GM23338 (cell line): ENCODE measurements at regions not wholly inside any gene's neighbourhood (a gene's known extent, or its start where the extent isn't known, plus 50 kb on each side); places are given as distances from the start of the nearest gene placed in this dataset.

Experiments
- ATAC-seq: fragments of 200-7000 bp; cut with Tn5 transposase; 3 replicates; pipeline ENCODE4 v1.9.1; 2020
- DNase-seq: peaks from one replicate; pipeline ENCODE4 v3.0.0-alpha.2; 2015; ENCODE audit warnings: low spot score
- H2AFZ ChIP-seq: fragments of 200-600 bp; sonication (generic); 2 replicates; pipeline ENCODE4 v1.8.0; 2016; ENCODE audit warnings: antibody characterized with exemption, mild to moderate bottlenecking, moderate library complexity
- H3F3A ChIP-seq: fragments of 200-600 bp; sonication (generic); replicated peaks from 2 replicates; pipeline ENCODE4 v1.8.0; 2017; ENCODE audit warnings: antibody characterized with exemption, mixed run types, low read depth
- H3K27ac ChIP-seq: fragments of 200-600 bp; sonication (generic); 2 replicates; pipeline ENCODE4 v1.6.1; 2016; ENCODE audit warnings: low read depth
- H3K27me3 ChIP-seq: fragments of 200-600 bp; sonication (generic); 2 replicates; pipeline ENCODE4 v1.8.0; 2016; ENCODE audit warnings: mild to moderate bottlenecking, mixed run types, moderate library complexity; ENCODE audit not compliant: insufficient read depth
- H3K36me3 ChIP-seq: fragments of 200-600 bp; sonication (generic); 2 replicates; pipeline ENCODE4 v1.8.0; 2016; ENCODE audit warnings: mild to moderate bottlenecking; ENCODE audit not compliant: insufficient read depth
- H3K4me1 ChIP-seq: fragments of 200-600 bp; sonication (generic); 2 replicates; pipeline ENCODE4 v1.8.0; 2016; ENCODE audit warnings: mild to moderate bottlenecking, moderate library complexity; ENCODE audit not compliant: insufficient read depth
- H3K4me2 ChIP-seq: fragments of 200-600 bp; sonication (generic); 2 replicates; pipeline ENCODE4 v1.7.1; 2017; ENCODE audit warnings: mixed run types
- H3K4me3 ChIP-seq: fragments of 200-600 bp; sonication (generic); 2 replicates; pipeline ENCODE4 v1.6.1; 2016; ENCODE audit warnings: mixed run types
- H3K79me2 ChIP-seq: fragments of 200-600 bp; sonication (generic); replicated peaks from 2 replicates; pipeline ENCODE4 v1.8.0; 2017; ENCODE audit warnings: mild to moderate bottlenecking; ENCODE audit not compliant: insufficient read depth
- H3K9me2 ChIP-seq: fragments of 200-600 bp; sonication (generic); 2 replicates; pipeline ENCODE4 v1.8.0; 2017; ENCODE audit not compliant: insufficient read depth
- H4K20me1 ChIP-seq: fragments of 200-600 bp; sonication (generic); replicated peaks from 2 replicates; pipeline ENCODE4 v1.8.0; 2017; ENCODE audit warnings: mild to moderate bottlenecking; ENCODE audit not compliant: insufficient read depth
- H3K27ac Mint-ChIP-seq: 2 replicates; pipeline ENCODE4 v1.8.0; 2020; ENCODE audit warnings: inconsistent platforms, mild to moderate bottlenecking, moderate library complexity, mixed read lengths
- H3K27me3 Mint-ChIP-seq: 3 replicates; pipeline ENCODE4 v1.8.0; 2022; ENCODE audit warnings: low read depth, mild to moderate bottlenecking, moderate library complexity, mixed read lengths, inconsistent platforms; ENCODE audit not compliant: insufficient read depth, poor library complexity
- H3K36me3 Mint-ChIP-seq: 3 replicates; pipeline ENCODE4 v1.8.0; 2021; ENCODE audit warnings: low read depth, mild to moderate bottlenecking, inconsistent platforms, moderate library complexity, mixed read lengths
- H3K4me1 Mint-ChIP-seq: 3 replicates; pipeline ENCODE4 v1.8.0; 2020; ENCODE audit warnings: mild to moderate bottlenecking, inconsistent platforms, mixed read lengths
- H3K4me3 Mint-ChIP-seq: 3 replicates; pipeline ENCODE4 v1.8.0; 2021; ENCODE audit warnings: moderate library complexity, mild to moderate bottlenecking, inconsistent platforms, mixed read lengths
- H3K9me3 Mint-ChIP-seq: 3 replicates; pipeline ENCODE4 v1.8.0; 2020; ENCODE audit warnings: moderate library complexity, mild to moderate bottlenecking, inconsistent platforms, mixed read lengths
- CREB1 ChIP-seq: fragments of 250-450 bp; sonication (Bioruptor Pico); IDR thresholded peaks from 2 replicates; pipeline ENCODE4 v1.5.0; 2020; ENCODE audit warnings: low read depth, mild to moderate bottlenecking, moderate library complexity
- EZH2 ChIP-seq: fragments of 200-600 bp; sonication (generic); IDR thresholded peaks from one replicate; pipeline ENCODE4 v1.8.0; 2017; ENCODE audit warnings: antibody characterized with exemption, mild to moderate bottlenecking, low read depth; ENCODE audit not compliant: unreplicated experiment
- EZH2phosphoT487 ChIP-seq: fragments of 200-600 bp; sonication (generic); IDR thresholded peaks from one replicate; pipeline ENCODE4 v1.8.1; 2018; ENCODE audit warnings: antibody characterized with exemption; ENCODE audit not compliant: unreplicated experiment
- JUNB ChIP-seq: IDR thresholded peaks from one replicate; pipeline ENCODE4 v1.6.1; 2016; ENCODE audit warnings: antibody characterized with exemption; ENCODE audit not compliant: unreplicated experiment
- NANOG ChIP-seq: IDR thresholded peaks from 2 replicates; pipeline ENCODE4 v1.6.1; 2016; ENCODE audit warnings: antibody characterized with exemption, borderline replicate concordance
- POLR2AphosphoS5 ChIP-seq: IDR thresholded peaks from 2 replicates; pipeline ENCODE4 v1.6.1; 2016; ENCODE audit warnings: antibody characterized with exemption, low read depth
- STAT1 ChIP-seq: IDR thresholded peaks from one replicate; pipeline ENCODE4 v1.6.1; 2016; ENCODE audit warnings: antibody characterized with exemption; ENCODE audit not compliant: unreplicated experiment
- ZNF331 ChIP-seq: fragments of 250-450 bp; sonication (Bioruptor Pico); IDR thresholded peaks from 2 replicates; pipeline ENCODE4 v1.5.0; 2020; ENCODE audit warnings: low read depth, mild to moderate bottlenecking, moderate library complexity
- TF ChIP-seq, protein P1 (sequence below): fragments of 250-450 bp; sonication (Bioruptor Pico); IDR thresholded peaks from 2 replicates; pipeline ENCODE4 v1.5.0; 2020; ENCODE audit warnings: mild to moderate bottlenecking, moderate library complexity
- TF ChIP-seq, protein P2 (sequence below), 2 experiments: fragments of 200-600 bp in 1 of 2; sonication (generic) in 1 of 2; conservative IDR thresholded peaks; 2 replicates each; pipeline versions ENCODE4 v1.5.1 to v1.6.1; 2016 to 2017; ENCODE audit warnings: antibody characterized with exemption in 2 of 2, low read depth in 2 of 2, mild to moderate bottlenecking in 2 of 2, moderate library complexity in 1 of 2

DNA sequence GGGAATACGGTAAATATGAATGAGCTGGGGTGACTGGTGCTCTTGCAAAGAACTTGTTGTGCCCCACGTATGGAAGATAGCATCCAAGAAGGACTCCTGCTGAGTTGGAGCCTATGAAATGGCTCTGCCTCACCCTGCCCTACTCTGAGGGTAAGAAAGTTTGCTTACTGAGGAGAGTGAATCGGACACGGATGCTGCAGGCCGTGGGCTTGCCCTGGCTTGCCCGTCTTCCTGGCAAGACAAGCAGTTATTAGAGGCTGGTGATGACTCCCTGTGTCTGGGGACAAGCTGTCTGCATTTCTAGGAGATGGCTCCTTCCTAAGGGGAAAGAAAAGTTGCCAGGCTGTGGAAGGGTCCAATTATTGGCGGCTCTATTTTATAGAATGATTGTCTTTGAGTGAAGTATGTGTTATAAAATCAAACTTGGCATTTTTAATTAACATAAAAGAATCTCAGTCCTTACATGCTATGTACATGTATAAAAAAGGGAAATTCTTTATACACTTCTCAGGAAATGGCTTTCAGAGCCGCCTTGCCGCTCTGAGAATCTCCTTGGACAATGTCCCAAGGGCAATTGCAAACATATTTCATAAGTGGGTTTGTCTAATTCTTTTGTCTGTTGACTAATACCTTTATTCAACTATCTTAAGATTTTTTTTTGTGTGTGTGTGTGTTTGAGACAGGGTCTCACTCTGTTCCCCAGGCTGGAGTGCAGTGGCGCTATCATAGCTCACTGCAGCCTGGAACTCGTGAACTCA, 64.6 kb downstream of the CYP26A1 start:
- Histone ChIP-seq H3K4me3 (no peak overlapping the region), H4K20me1 (no peaks in the 10 kb centered on the region), H3K79me2 (no peaks in the 10 kb centered on the region), H3F3A (no peaks in the 10 kb centered on the region), H2AFZ (peak overlapping the region; percentile 53; the same call in 1 of the 2 replicates), H3K4me2 (no peak overlapping the region), H3K4me1 (no peaks in the 10 kb centered on the region), H3K27ac (no peak overlapping the region), H3K9me2 (peaks cover 29% of the 10 kb centered on the region; the same call in 1 of the 2 replicates), H3K36me3 (no peaks in the 10 kb centered on the region), H3K27me3 (no peaks in the 10 kb centered on the region)
- no peak for TF ChIP-seq NANOG
- no peak for TF ChIP-seq EZH2
- DNase-seq (no peak), ATAC-seq (no peak)
- no peaks in the 10 kb centered on the region for H3K4me1 Mint-ChIP-seq
- no peak overlapping the region for H3K4me3 Mint-ChIP-seq
- H3K36me3 Mint-ChIP-seq, result no peaks in the 10 kb centered on the region; the same call in 2 of the 3 replicates
- no peaks in the 10 kb centered on the region; the same call in 2 of the 3 replicates for H3K9me3 Mint-ChIP-seq
- H3K27ac Mint-ChIP-seq, result no peak overlapping the region
- H3K27me3 Mint-ChIP-seq, result peaks cover 3% of the 10 kb centered on the region

DNA sequence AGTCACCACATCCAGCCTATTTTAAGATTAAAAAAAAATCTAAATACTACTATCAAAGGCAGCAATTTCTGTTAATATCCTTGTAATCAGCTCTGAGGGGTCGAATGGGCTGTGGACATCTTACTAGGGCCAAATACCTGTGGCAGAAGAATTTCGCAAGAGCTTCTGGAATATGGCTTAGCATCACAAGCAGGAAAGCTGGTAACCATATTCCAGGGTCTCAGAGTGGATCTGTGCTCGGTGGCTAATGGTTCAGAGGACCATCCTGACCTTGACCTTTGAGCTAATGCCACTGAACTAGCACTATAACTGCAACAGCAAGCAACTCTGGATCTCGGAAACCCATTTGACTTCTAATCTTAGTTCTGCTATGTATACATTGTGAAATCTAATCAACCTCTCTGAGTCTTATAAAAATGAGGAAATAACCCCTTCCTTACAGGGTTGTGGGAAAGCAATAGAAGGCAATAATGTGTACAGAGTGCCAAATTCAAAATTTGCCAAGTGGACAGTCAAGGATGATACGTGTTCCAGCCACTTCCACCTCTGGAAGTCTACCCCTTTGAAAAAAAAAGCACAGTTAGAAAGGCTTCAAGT, 65.5 kb downstream of the CYP26A1 start:
- Histone ChIP-seq H4K20me1 (no peaks in the 10 kb centered on the region), H2AFZ (no peak overlapping the region), H3F3A (no peaks in the 10 kb centered on the region), H3K4me3 (no peak overlapping the region), H3K27me3 (no peaks in the 10 kb centered on the region), H3K9me2 (peaks cover 28% of the 10 kb centered on the region), H3K36me3 (no peaks in the 10 kb centered on the region), H3K4me1 (no peaks in the 10 kb centered on the region), H3K79me2 (no peaks in the 10 kb centered on the region), H3K27ac (no peak overlapping the region), H3K4me2 (no peak overlapping the region)
- no peak overlapping the region for H3K4me3 Mint-ChIP-seq
- H3K27me3 Mint-ChIP-seq, result peaks cover 2% of the 10 kb centered on the region
- no peaks in the 10 kb centered on the region for H3K4me1 Mint-ChIP-seq
- DNase-seq (no peak), ATAC-seq (no peak)
- H3K27ac Mint-ChIP-seq, result no peak overlapping the region
- peaks cover 3% of the 10 kb centered on the region; the same call in 2 of the 3 replicates for H3K36me3 Mint-ChIP-seq
- no peaks in the 10 kb centered on the region; the same call in 2 of the 3 replicates for H3K9me3 Mint-ChIP-seq
- no peak for TF ChIP-seq ZNF331 (CRISPR knock-in tag)
- no peak for TF ChIP-seq JUNB
- TF ChIP-seq CREB1 (CRISPR knock-in tag), result no peak
- no peak for TF ChIP-seq STAT1
- TF ChIP-seq, protein P1, sequence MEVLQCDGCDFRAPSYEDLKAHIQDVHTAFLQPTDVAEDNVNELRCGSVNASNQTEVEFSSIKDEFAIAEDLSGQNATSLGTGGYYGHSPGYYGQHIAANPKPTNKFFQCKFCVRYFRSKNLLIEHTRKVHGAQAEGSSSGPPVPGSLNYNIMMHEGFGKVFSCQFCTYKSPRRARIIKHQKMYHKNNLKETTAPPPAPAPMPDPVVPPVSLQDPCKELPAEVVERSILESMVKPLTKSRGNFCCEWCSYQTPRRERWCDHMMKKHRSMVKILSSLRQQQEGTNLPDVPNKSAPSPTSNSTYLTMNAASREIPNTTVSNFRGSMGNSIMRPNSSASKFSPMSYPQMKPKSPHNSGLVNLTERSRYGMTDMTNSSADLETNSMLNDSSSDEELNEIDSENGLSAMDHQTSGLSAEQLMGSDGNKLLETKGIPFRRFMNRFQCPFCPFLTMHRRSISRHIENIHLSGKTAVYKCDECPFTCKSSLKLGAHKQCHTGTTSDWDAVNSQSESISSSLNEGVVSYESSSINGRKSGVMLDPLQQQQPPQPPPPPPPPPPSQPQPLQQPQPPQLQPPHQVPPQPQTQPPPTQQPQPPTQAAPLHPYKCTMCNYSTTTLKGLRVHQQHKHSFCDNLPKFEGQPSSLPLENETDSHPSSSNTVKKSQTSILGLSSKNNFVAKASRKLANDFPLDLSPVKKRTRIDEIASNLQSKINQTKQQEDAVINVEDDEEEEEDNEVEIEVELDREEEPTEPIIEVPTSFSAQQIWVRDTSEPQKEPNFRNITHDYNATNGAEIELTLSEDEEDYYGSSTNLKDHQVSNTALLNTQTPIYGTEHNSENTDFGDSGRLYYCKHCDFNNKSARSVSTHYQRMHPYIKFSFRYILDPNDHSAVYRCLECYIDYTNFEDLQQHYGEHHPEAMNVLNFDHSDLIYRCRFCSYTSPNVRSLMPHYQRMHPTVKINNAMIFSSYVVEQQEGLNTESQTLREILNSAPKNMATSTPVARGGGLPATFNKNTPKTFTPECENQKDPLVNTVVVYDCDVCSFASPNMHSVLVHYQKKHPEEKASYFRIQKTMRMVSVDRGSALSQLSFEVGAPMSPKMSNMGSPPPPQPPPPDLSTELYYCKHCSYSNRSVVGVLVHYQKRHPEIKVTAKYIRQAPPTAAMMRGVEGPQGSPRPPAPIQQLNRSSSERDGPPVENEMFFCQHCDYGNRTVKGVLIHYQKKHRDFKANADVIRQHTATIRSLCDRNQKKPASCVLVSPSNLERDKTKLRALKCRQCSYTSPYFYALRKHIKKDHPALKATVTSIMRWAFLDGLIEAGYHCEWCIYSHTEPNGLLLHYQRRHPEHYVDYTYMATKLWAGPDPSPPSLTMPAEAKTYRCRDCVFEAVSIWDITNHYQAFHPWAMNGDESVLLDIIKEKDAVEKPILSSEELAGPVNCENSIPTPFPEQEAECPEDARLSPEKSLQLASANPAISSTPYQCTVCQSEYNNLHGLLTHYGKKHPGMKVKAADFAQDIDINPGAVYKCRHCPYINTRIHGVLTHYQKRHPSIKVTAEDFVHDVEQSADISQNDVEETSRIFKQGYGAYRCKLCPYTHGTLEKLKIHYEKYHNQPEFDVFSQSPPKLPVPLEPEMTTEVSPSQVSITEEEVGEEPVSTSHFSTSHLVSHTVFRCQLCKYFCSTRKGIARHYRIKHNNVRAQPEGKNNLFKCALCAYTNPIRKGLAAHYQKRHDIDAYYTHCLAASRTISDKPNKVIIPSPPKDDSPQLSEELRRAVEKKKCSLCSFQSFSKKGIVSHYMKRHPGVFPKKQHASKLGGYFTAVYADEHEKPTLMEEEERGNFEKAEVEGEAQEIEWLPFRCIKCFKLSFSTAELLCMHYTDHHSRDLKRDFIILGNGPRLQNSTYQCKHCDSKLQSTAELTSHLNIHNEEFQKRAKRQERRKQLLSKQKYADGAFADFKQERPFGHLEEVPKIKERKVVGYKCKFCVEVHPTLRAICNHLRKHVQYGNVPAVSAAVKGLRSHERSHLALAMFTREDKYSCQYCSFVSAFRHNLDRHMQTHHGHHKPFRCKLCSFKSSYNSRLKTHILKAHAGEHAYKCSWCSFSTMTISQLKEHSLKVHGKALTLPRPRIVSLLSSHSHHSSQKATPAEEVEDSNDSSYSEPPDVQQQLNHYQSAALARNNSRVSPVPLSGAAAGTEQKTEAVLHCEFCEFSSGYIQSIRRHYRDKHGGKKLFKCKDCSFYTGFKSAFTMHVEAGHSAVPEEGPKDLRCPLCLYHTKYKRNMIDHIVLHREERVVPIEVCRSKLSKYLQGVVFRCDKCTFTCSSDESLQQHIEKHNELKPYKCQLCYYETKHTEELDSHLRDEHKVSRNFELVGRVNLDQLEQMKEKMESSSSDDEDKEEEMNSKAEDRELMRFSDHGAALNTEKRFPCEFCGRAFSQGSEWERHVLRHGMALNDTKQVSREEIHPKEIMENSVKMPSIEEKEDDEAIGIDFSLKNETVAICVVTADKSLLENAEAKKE (CRISPR knock-in tag), result no peak
- TF ChIP-seq POLR2AphosphoS5, result no peak
- TF ChIP-seq, protein P2, sequence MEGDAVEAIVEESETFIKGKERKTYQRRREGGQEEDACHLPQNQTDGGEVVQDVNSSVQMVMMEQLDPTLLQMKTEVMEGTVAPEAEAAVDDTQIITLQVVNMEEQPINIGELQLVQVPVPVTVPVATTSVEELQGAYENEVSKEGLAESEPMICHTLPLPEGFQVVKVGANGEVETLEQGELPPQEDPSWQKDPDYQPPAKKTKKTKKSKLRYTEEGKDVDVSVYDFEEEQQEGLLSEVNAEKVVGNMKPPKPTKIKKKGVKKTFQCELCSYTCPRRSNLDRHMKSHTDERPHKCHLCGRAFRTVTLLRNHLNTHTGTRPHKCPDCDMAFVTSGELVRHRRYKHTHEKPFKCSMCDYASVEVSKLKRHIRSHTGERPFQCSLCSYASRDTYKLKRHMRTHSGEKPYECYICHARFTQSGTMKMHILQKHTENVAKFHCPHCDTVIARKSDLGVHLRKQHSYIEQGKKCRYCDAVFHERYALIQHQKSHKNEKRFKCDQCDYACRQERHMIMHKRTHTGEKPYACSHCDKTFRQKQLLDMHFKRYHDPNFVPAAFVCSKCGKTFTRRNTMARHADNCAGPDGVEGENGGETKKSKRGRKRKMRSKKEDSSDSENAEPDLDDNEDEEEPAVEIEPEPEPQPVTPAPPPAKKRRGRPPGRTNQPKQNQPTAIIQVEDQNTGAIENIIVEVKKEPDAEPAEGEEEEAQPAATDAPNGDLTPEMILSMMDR (conservative IDR thresholded peaks at IDR 0.05; ENCODE audit: low read depth in 2 of 2), result no peak
- TF ChIP-seq EZH2phosphoT487, result no peak
